Endothelial cell of umbilical vein (primary cell): ENCODE measurements at regions not wholly inside any gene's neighbourhood (a gene's known extent, or its start where the extent isn't known, plus 50 kb on each side); places are given as distances from the start of the nearest gene placed in this dataset.

Source experiments
- BruUV-seq: library from RNA; stranded (reverse); fragments of 400-500 nt; replicated peaks from 2 replicates; lab custom pipeline; 2021; lab: Mats Ljungman, UMichigan
- CTCF ChIA-PET: fragments of 300-600, 350-600 bp; sonication (Branson Sonifier 250); formaldehyde crosslinking; loops from one replicate; lab custom pipeline; 2021; ENCODE audit warnings: antibody characterized with exemption, inconsistent platforms; lab: Charles Lee
- POLR2A ChIA-PET: fragments of 300-600, 350-600 bp; sonication (Branson Sonifier 250); formaldehyde crosslinking; loops from one replicate; lab custom pipeline; 2021; ENCODE audit warnings: antibody characterized with exemption, inconsistent platforms; lab: Charles Lee
- DNase-seq: peaks from one replicate; pipeline ENCODE4 v3.0.0-alpha.2; 2011; ENCODE audit warnings: low read depth, low spot score
- FAIRE-seq: peaks from 2 replicates; lab custom pipeline; 2011; peaks lifted over from hg19 to GRCh38; lab: Jason Lieb, UNC
- H2AFZ ChIP-seq: 2 replicates; pipeline ENCODE4 v1.6.0; 2012; ENCODE audit warnings: low read depth, low read length, control low read depth, inconsistent platforms
- H3K27ac ChIP-seq: 2 replicates; pipeline ENCODE4 v1.5.1; 2011; ENCODE audit warnings: low read depth, mild to moderate bottlenecking, control low read depth, low read length, moderate library complexity; ENCODE audit not compliant: insufficient read depth
- H3K27me3 ChIP-seq, 2 experiments: 2 replicates each; pipeline versions ENCODE4 v1.6.0 to v1.6.1; 2011; ENCODE audit warnings: low read length in 2 of 2, mixed read lengths in 1 of 2; ENCODE audit not compliant: control insufficient read depth in 2 of 2, insufficient read depth in 2 of 2
- H3K36me3 ChIP-seq, 2 experiments: 2 replicates in 1 of 2; 3 replicates in 1 of 2; pipeline ENCODE4 v1.5.1; 2011; ENCODE audit warnings: low read length in 2 of 2, mild to moderate bottlenecking in 1 of 2, moderate library complexity in 1 of 2; ENCODE audit not compliant: control insufficient read depth in 2 of 2, insufficient read depth in 2 of 2; ENCODE audit errors: extremely low read depth in 1 of 2
- H3K4me1 ChIP-seq: 3 replicates; pipeline ENCODE4 v1.5.1; 2011; ENCODE audit warnings: mild to moderate bottlenecking, low read length; ENCODE audit not compliant: control insufficient read depth, insufficient read depth; ENCODE audit errors: extremely low read depth
- H3K4me2 ChIP-seq: 2 replicates; pipeline ENCODE4 v1.6.1; 2011; ENCODE audit warnings: low read length, control low read depth, mixed read lengths; ENCODE audit not compliant: insufficient read depth
- H3K4me3 ChIP-seq, 3 experiments: fragments of 200-600 bp in 1 of 3; sonication (generic), shearing (Covaris generic) in 1 of 3; replicated peaks in 1 of 3; 2 replicates each; pipeline ENCODE4 v1.5.1; 2011 to 2016; ENCODE audit warnings: control low read depth in 3 of 3, low read length in 3 of 3, mild to moderate bottlenecking in 2 of 3, inconsistent platforms in 1 of 3, low read depth in 1 of 3, moderate library complexity in 1 of 3; ENCODE audit not compliant: insufficient read depth in 1 of 3
- H3K79me2 ChIP-seq: 2 replicates; pipeline ENCODE4 v1.6.0; 2012; ENCODE audit warnings: low read length, inconsistent platforms; ENCODE audit not compliant: control insufficient read depth, insufficient read depth
- H3K9ac ChIP-seq: replicated peaks from 2 replicates; pipeline ENCODE3; 2011; ENCODE audit warnings: low read length, control low read depth; ENCODE audit not compliant: insufficient read depth; ENCODE audit errors: extremely low read depth
- H3K9me1 ChIP-seq: replicated peaks from 3 replicates; pipeline ENCODE4 v1.6.0; 2011; ENCODE audit warnings: mild to moderate bottlenecking, low read length; ENCODE audit not compliant: control insufficient read depth, insufficient read depth; ENCODE audit errors: extremely low read depth
- H3K9me3 ChIP-seq: replicated peaks from 2 replicates; pipeline ENCODE4 v1.5.1; 2012; ENCODE audit warnings: low read length, inconsistent platforms; ENCODE audit not compliant: control insufficient read depth, insufficient read depth
- H4K20me1 ChIP-seq: replicated peaks from 2 replicates; pipeline ENCODE3; 2011; ENCODE audit warnings: mild to moderate bottlenecking, low read length; ENCODE audit not compliant: control insufficient read depth, insufficient read depth; ENCODE audit errors: extremely low read depth
- EZH2 ChIP-seq: IDR thresholded peaks from 2 replicates; pipeline ENCODE4 v1.6.1; 2012; ENCODE audit warnings: borderline replicate concordance, low read depth, mild to moderate bottlenecking, moderate library complexity, low read length, inconsistent platforms; ENCODE audit not compliant: severe bottlenecking
- FOS ChIP-seq: IDR thresholded peaks from 2 replicates; pipeline ENCODE4 v1.6.1; 2011; ENCODE audit warnings: mild to moderate bottlenecking, low read length, moderate library complexity, borderline replicate concordance; ENCODE audit not compliant: insufficient read depth
- GATA2 ChIP-seq: IDR thresholded peaks from 2 replicates; pipeline ENCODE4 v1.7.0; 2011; ENCODE audit warnings: low read depth, mild to moderate bottlenecking, moderate library complexity, mixed read lengths, low read length; ENCODE audit not compliant: insufficient read length, insufficient read depth
- JUN ChIP-seq: IDR thresholded peaks from 2 replicates; pipeline ENCODE4 v1.6.1; 2011; ENCODE audit warnings: borderline replicate concordance, low read depth; ENCODE audit not compliant: insufficient read length, insufficient read depth
- MYC ChIP-seq: IDR thresholded peaks from one replicate; pipeline ENCODE4 v1.6.1; 2011; ENCODE audit warnings: mild to moderate bottlenecking, low read depth, low read length
- POLR2A ChIP-seq: IDR thresholded peaks from 2 replicates; pipeline ENCODE4 v1.6.1; 2012; ENCODE audit warnings: low read depth, mild to moderate bottlenecking, control low read depth, low read length
- POLR2AphosphoS5 ChIP-seq: IDR thresholded peaks from 2 replicates; pipeline ENCODE4 v1.6.1; 2012; ENCODE audit warnings: low read depth, mild to moderate bottlenecking, control low read depth, low read length, moderate library complexity; ENCODE audit not compliant: insufficient read depth
- dilution Hi-C: fragments of 300-500 bp; cut with MboI; formaldehyde crosslinking; loops from one replicate; pipeline ENCODE4 v1.15.0; 2019; ENCODE audit warnings: low sequenced_read_pairs; ENCODE audit not compliant: extremely low pct_ligation_motif_present
- intact Hi-C: fragments of 100-400 bp; cut with micrococcal nuclease; formaldehyde crosslinking; loops from one replicate; pipeline ENCODE4 v1.10.0; 2022
- TF ChIP-seq, protein P1 (sequence below): IDR thresholded peaks from 2 replicates; pipeline ENCODE4 v1.6.1; 2011; ENCODE audit not compliant: insufficient read depth, insufficient read length
- TF ChIP-seq, protein P2 (sequence below), 2 donors: IDR thresholded peaks; 1 replicate in 1 of 2; 2 replicates in 1 of 2; pipeline ENCODE4 v1.5.1; 2011; ENCODE audit warnings: low read length in 2 of 2, mild to moderate bottlenecking in 2 of 2, moderate library complexity in 2 of 2, control low read depth in 1 of 2, inconsistent platforms in 1 of 2, low read depth in 1 of 2; ENCODE audit not compliant: insufficient read depth in 1 of 2; ENCODE audit errors: extremely low read depth in 1 of 2

GRCh38 chr13:40503966-40504591, 162.4 kb downstream of the FOXO1 start:
- peaks cover 51% of the 10 kb centered on the region for H3K4me1 ChIP-seq
- no peaks in the 10 kb centered on the region for H4K20me1 ChIP-seq
- FAIRE-seq: peak; percentile 80
- H3K9me3 ChIP-seq: no peaks in the 10 kb centered on the region
- H3K4me2 ChIP-seq: peak overlapping the region; percentile 57
- peak; percentile 99 for DNase-seq
- H3K27ac ChIP-seq: peak overlapping the region; percentile 99
- TF ChIP-seq EZH2: no peak
- peak; percentile 74 for TF ChIP-seq POLR2A
- peak; percentile 97 for TF ChIP-seq FOS
- TF ChIP-seq POLR2AphosphoS5: peak; percentile 97
- TF ChIP-seq, protein P1, sequence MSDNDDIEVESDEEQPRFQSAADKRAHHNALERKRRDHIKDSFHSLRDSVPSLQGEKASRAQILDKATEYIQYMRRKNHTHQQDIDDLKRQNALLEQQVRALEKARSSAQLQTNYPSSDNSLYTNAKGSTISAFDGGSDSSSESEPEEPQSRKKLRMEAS: no peak
- TF ChIP-seq MYC: peak; percentile 77
- TF ChIP-seq, protein P2, sequence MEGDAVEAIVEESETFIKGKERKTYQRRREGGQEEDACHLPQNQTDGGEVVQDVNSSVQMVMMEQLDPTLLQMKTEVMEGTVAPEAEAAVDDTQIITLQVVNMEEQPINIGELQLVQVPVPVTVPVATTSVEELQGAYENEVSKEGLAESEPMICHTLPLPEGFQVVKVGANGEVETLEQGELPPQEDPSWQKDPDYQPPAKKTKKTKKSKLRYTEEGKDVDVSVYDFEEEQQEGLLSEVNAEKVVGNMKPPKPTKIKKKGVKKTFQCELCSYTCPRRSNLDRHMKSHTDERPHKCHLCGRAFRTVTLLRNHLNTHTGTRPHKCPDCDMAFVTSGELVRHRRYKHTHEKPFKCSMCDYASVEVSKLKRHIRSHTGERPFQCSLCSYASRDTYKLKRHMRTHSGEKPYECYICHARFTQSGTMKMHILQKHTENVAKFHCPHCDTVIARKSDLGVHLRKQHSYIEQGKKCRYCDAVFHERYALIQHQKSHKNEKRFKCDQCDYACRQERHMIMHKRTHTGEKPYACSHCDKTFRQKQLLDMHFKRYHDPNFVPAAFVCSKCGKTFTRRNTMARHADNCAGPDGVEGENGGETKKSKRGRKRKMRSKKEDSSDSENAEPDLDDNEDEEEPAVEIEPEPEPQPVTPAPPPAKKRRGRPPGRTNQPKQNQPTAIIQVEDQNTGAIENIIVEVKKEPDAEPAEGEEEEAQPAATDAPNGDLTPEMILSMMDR (IDR thresholded peaks at IDR 0.05; ENCODE audit: extremely low read depth in 1 of 2, insufficient read depth in 1 of 2, low read depth in 1 of 2, low read length in 2 of 2): no peak
- peak; percentile 99 for TF ChIP-seq GATA2
- TF ChIP-seq JUN: peak; percentile 95
- H3K79me2 ChIP-seq: no peaks in the 10 kb centered on the region
- no peak overlapping the region for H3K4me3 ChIP-seq
- H3K36me3 ChIP-seq: no peaks in the 10 kb centered on the region
- no peaks in the 10 kb centered on the region for H3K9me1 ChIP-seq
- ChIA-PET CTCF (interaction anchor here (0.9 to 1.4 kb wide), 7 partner anchors 37 to 689 kb away, joined by 3 to 6 read pairs (median 4); no protein-coding TSS in a partner anchor), POLR2A (interaction anchor here (0.7 kb wide), 1 partner anchor 66 kb away, joined by 3 read pairs; no protein-coding TSS in a partner anchor)
- BruUV-seq: no TSS peak
- H3K9ac ChIP-seq: peak overlapping the region; percentile 86
- intact Hi-C loops (loop anchor here (1.0 to 10.0 kb wide), 14 partner anchors 26 to 719 kb away; no protein-coding TSS in a partner anchor), dilution Hi-C loops (no loop called here)
- H2AFZ ChIP-seq: no peak overlapping the region
- no peaks in the 10 kb centered on the region for H3K27me3 ChIP-seq
